ENCODE measurements at regions not wholly inside any gene's neighbourhood (a gene's known extent, or its start where the extent isn't known, plus 50 kb on each side); places are given as distances from the start of the nearest gene placed in this dataset.

DNA sequence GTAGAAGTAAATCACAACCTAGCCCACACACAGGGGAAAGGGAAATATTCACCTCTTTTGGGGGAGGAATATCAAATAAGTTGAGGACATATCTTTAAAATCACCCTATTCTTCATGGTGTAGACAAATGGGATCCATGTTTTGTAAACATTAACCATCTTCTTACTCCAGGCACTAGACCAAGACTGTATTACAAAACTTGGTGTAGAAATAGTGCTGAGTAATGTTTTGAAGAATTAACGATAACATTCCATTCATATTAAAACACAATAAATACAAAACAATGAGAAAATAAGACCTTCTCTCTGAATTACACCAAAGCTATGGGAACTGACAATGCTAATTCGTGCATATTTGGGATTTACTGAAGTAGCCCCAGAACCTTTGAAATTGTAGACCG, 633.6 kb downstream of the BCL11B start:
- H4K20me1 ChIP-seq (ENCODE audit: insufficient read depth, low read length) = no peaks in the 10 kb centered on the region
- POLR2A ChIA-PET = no interaction called here
- intact Hi-C loops (cut with micrococcal nuclease; ENCODE audit: unreplicated experiment) = no loop called here
- H3K79me2 ChIP-seq (ENCODE audit: insufficient read depth, low read length) = no peaks in the 10 kb centered on the region
- no peak overlapping the region for H3K27ac ChIP-seq (ENCODE audit: extremely low read length, insufficient read depth, low read length)
- no peaks in the 10 kb centered on the region for H3K4me1 ChIP-seq (ENCODE audit: insufficient read depth, low read length)
- BruUV-seq (replicated peaks) = no TSS peak
- FAIRE-seq = no peak
- no peak overlapping the region for H3K4me3 ChIP-seq (replicated peaks in 1 of 3; ENCODE audit: insufficient read depth in 1 of 3, low read depth in 2 of 3, low read length in 3 of 3)
- peaks cover 72% of the 10 kb centered on the region for H3K9me3 ChIP-seq (ENCODE audit: low read length)
- no peak overlapping the region for H2AFZ ChIP-seq (ENCODE audit: low read length)
- no peaks in the 10 kb centered on the region for H3K36me3 ChIP-seq (replicated peaks in 1 of 2; ENCODE audit: control insufficient read depth in 1 of 2, insufficient read depth in 2 of 2, low read length in 2 of 2)
- 5% methylated on average over 3 of the region's 3 CpGs for WGBS (ENCODE audit: low lambda C conversion rate)
- in situ Hi-C loops (cut with HindIII; ENCODE audit: extremely low pct_ligation_motif_present, low pct_unique_long_range_greater_than_20kb) = no loop called here
- no peaks in the 10 kb centered on the region for H3K27me3 ChIP-seq (ENCODE audit: control insufficient read depth in 1 of 2, insufficient read depth in 2 of 2, low read length in 2 of 2)
- no peak overlapping the region for H3K4me2 ChIP-seq (ENCODE audit: low read depth, low read length)
- H3K9ac ChIP-seq (ENCODE audit: insufficient read depth, low read depth, low read length) = no peak overlapping the region
- DNase-seq (ENCODE audit: low spot score) = no peak
- no peak for TF ChIP-seq SSRP1 (CRISPR knock-in tag; IDR thresholded peaks at IDR 0.05)
- TF ChIP-seq, protein P1, sequence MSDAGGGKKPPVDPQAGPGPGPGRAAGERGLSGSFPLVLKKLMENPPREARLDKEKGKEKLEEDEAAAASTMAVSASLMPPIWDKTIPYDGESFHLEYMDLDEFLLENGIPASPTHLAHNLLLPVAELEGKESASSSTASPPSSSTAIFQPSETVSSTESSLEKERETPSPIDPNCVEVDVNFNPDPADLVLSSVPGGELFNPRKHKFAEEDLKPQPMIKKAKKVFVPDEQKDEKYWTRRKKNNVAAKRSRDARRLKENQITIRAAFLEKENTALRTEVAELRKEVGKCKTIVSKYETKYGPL (CRISPR knock-in tag; IDR thresholded peaks at IDR 0.05) = no peak
- TF ChIP-seq ZNF138 (CRISPR knock-in tag; IDR thresholded peaks at IDR 0.05; ENCODE audit: low read depth) = no peak
- no peak for TF ChIP-seq SMARCE1 (IDR thresholded peaks at IDR 0.05; ENCODE audit: borderline replicate concordance)
- TF ChIP-seq ZNF75D (CRISPR knock-in tag; IDR thresholded peaks at IDR 0.05; ENCODE audit: borderline replicate concordance) = no peak
- no peak for TF ChIP-seq STAT5B (CRISPR knock-in tag; IDR thresholded peaks at IDR 0.05)
- no peak for TF ChIP-seq ZNF446 (CRISPR knock-in tag; IDR thresholded peaks at IDR 0.05)
- TF ChIP-seq HNRNPH1 (optimal IDR thresholded peaks at IDR 0.05; ENCODE audit: low read depth, low read length) = no peak
- TF ChIP-seq, protein P2, sequence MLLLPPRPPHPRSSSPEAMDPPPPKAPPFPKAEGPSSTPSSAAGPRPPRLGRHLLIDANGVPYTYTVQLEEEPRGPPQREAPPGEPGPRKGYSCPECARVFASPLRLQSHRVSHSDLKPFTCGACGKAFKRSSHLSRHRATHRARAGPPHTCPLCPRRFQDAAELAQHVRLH (CRISPR knock-in tag; IDR thresholded peaks at IDR 0.05; ENCODE audit: borderline replicate concordance, low read depth) = no peak
- no peak for TF ChIP-seq DNMT1 (CRISPR knock-in tag; IDR thresholded peaks at IDR 0.05)
- TF ChIP-seq, protein P3, sequence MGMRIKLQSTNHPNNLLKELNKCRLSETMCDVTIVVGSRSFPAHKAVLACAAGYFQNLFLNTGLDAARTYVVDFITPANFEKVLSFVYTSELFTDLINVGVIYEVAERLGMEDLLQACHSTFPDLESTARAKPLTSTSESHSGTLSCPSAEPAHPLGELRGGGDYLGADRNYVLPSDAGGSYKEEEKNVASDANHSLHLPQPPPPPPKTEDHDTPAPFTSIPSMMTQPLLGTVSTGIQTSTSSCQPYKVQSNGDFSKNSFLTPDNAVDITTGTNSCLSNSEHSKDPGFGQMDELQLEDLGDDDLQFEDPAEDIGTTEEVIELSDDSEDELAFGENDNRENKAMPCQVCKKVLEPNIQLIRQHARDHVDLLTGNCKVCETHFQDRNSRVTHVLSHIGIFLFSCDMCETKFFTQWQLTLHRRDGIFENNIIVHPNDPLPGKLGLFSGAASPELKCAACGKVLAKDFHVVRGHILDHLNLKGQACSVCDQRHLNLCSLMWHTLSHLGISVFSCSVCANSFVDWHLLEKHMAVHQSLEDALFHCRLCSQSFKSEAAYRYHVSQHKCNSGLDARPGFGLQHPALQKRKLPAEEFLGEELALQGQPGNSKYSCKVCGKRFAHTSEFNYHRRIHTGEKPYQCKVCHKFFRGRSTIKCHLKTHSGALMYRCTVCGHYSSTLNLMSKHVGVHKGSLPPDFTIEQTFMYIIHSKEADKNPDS (CRISPR knock-in tag; IDR thresholded peaks at IDR 0.05) = no peak
- TF ChIP-seq RARG (CRISPR knock-in tag; IDR thresholded peaks at IDR 0.05; ENCODE audit: low read depth) = no peak
- TF ChIP-seq ZSCAN30 (CRISPR knock-in tag; IDR thresholded peaks at IDR 0.05) = no peak
- no peak for TF ChIP-seq GZF1 (CRISPR knock-in tag; IDR thresholded peaks at IDR 0.05)
- ATAC-seq = no peak
- CTCF ChIA-PET (ENCODE audit: low intra/inter-chr PET ratio, low total read pairs) = no interaction called here

Data from HepG2 (cell line).